Kidney capillary endothelial cell (primary cell): ENCODE measurements at regions not wholly inside any gene's neighbourhood (a gene's known extent, or its start where the extent isn't known, plus 50 kb on each side); places are given as distances from the start of the nearest gene placed in this dataset.
"Not testable (repeated sequence)": the region's sequence is repeated elsewhere in the genome, so short reads cannot be mapped to it uniquely, and the experiment has no call there.

Source experiments
- DNase-seq: peaks from one replicate; pipeline ENCODE4 v3.0.0-alpha.2; 2018; ENCODE audit warnings: low spot score

GRCh38 chr4:93888308-93888707 lies 59.8 kb downstream of the ATOH1 start:
- DNase-seq, result no peak

- no peak for DNase-seq
Observed at GRCh38 chr4:93888768-93889167, 60.2 kb downstream of the ATOH1 start.

- DNase-seq, result no peak
Observed at GRCh38 chr4:93891244-93891643, 62.7 kb downstream of the ATOH1 start.

GRCh38 chr4:93894995-93895394 lies 66.4 kb downstream of the ATOH1 start:
- DNase-seq, result no peak

GRCh38 chr4:93896516-93896915 lies 68.0 kb downstream of the ATOH1 start:
- DNase-seq, result no peak

GRCh38 chr4:93897559-93897958 lies 69.0 kb downstream of the ATOH1 start:
- peak; percentile 15 for DNase-seq

GRCh38 chr4:93908778-93909177 lies 80.2 kb downstream of the ATOH1 start:
- no peak for DNase-seq

- no peak for DNase-seq
Observed at GRCh38 chr4:93911671-93912070, 83.1 kb downstream of the ATOH1 start.

- no peak for DNase-seq
Observed at GRCh38 chr4:93912146-93912545, 83.6 kb downstream of the ATOH1 start.

GRCh38 chr4:93918856-93919255 lies 90.3 kb downstream of the ATOH1 start:
- no peak for DNase-seq

GRCh38 chr4:93923570-93923969 lies 95.0 kb downstream of the ATOH1 start:
- DNase-seq, result not testable (repeated sequence)

- no peak for DNase-seq
Observed at GRCh38 chr4:93947286-93947685, 118.7 kb downstream of the ATOH1 start.

GRCh38 chr4:93950239-93950638 lies 121.7 kb downstream of the ATOH1 start:
- DNase-seq, result not testable (repeated sequence)

GRCh38 chr4:93957186-93957585 lies 128.6 kb downstream of the ATOH1 start:
- no peak for DNase-seq

GRCh38 chr4:93960450-93960849 lies 131.9 kb downstream of the ATOH1 start:
- no peak for DNase-seq

- DNase-seq, result no peak
Observed at GRCh38 chr4:93960916-93961315, 132.4 kb downstream of the ATOH1 start.

- DNase-seq, result peak; percentile 26
Observed at GRCh38 chr4:93981594-93981993, 153.0 kb downstream of the ATOH1 start.

GRCh38 chr4:93982255-93982654 lies 153.7 kb downstream of the ATOH1 start:
- no peak for DNase-seq

- no peak for DNase-seq
Observed at GRCh38 chr4:93983140-93983539, 154.6 kb downstream of the ATOH1 start.

- DNase-seq, result no peak
Observed at GRCh38 chr4:93994175-93994994, 165.8 kb downstream of the ATOH1 start.

GRCh38 chr4:93996895-93997294 lies 168.3 kb downstream of the ATOH1 start:
- no peak for DNase-seq

GRCh38 chr4:94000559-94000958 lies 172.0 kb downstream of the ATOH1 start:
- no peak for DNase-seq

- no peak for DNase-seq
Observed at GRCh38 chr4:94006932-94007331, 178.4 kb downstream of the ATOH1 start.

GRCh38 chr4:94011190-94011589 lies 182.6 kb downstream of the ATOH1 start:
- DNase-seq, result no peak
